K562 (cell line): ENCODE measurements at regions not wholly inside any gene's neighbourhood (a gene's known extent, or its start where the extent isn't known, plus 50 kb on each side); places are given as distances from the start of the nearest gene placed in this dataset.

ENCODE experiments used
- ATAC-seq: fragments of 200-7000 bp; cut with Tn5 transposase; 3 replicates; pipeline ENCODE4 v1.9.1; 2020; ENCODE audit warnings: moderate library complexity
- BruUV-seq: library from RNA; stranded (reverse); fragments of 400-500 nt; replicated peaks from 2 replicates; lab custom pipeline; 2021; lab: Mats Ljungman, UMichigan
- CTCF ChIA-PET: fragments of 300-600 bp; formaldehyde crosslinking; extraction: SDS; loops from one replicate; lab custom pipeline; 2021; ENCODE audit warnings: low intra/inter-chr PET ratio; lab: Yijun Ruan, JAX
- POLR2A ChIA-PET: fragments of 300-600, 350-650 bp; sonication (Branson Sonifier 250); formaldehyde crosslinking; extraction: SDS; loops from one replicate; lab custom pipeline; 2021; ENCODE audit warnings: antibody characterized with exemption, inconsistent platforms; lab: Yijun Ruan, JAX
- DNase-seq, 4 experiments: peaks; one replicate each; pipeline versions ENCODE4 v3.0.0 to v3.0.0-alpha.2; 2011 to 2018; ENCODE audit warnings: low spot score in 3 of 4, mixed read lengths in 3 of 4; ENCODE audit errors: extremely low read depth in 1 of 4
- FAIRE-seq: peaks from 2 replicates; lab custom pipeline; 2011; peaks lifted over from hg19 to GRCh38; lab: Jason Lieb, UNC
- H2AFZ ChIP-seq: 2 replicates; pipeline ENCODE4 v1.6.0; 2011; ENCODE audit warnings: low read depth, low read length, control low read depth, inconsistent platforms
- H3K27ac ChIP-seq: fragments of 200-600 bp; 3 replicates; pipeline ENCODE4 v1.8.0; 2011; ENCODE audit warnings: low read depth, mild to moderate bottlenecking, control low read depth, inconsistent platforms, low read length, moderate library complexity, mixed read lengths; ENCODE audit errors: extremely low read depth
- H3K27me3 ChIP-seq, 2 experiments: fragments of 300-600 bp in 1 of 2; 2 replicates in 1 of 2; 3 replicates in 1 of 2; pipeline versions ENCODE4 v1.6.0 to v1.8.0; 2011; ENCODE audit warnings: inconsistent platforms in 2 of 2, low read length in 2 of 2, mild to moderate bottlenecking in 1 of 2, mixed read lengths in 1 of 2, moderate library complexity in 1 of 2; ENCODE audit not compliant: control insufficient read depth in 2 of 2, insufficient read depth in 2 of 2
- H3K36me3 ChIP-seq: fragments of 300-600 bp; 3 replicates; pipeline ENCODE4 v1.8.0; 2011; ENCODE audit warnings: mild to moderate bottlenecking, low read length, inconsistent platforms; ENCODE audit not compliant: control insufficient read depth, insufficient read depth
- H3K4me1 ChIP-seq, 2 experiments: fragments of 200-600 bp in 1 of 2; replicated peaks in 1 of 2; 2 replicates in 1 of 2; 3 replicates in 1 of 2; pipeline versions ENCODE4 v1.5.1 to v1.8.0; 2011; ENCODE audit warnings: inconsistent platforms in 2 of 2, low read length in 2 of 2, mild to moderate bottlenecking in 1 of 2, mixed read lengths in 1 of 2, moderate library complexity in 1 of 2; ENCODE audit not compliant: control insufficient read depth in 2 of 2, insufficient read depth in 2 of 2
- H3K4me2 ChIP-seq: 2 replicates; pipeline ENCODE4 v1.6.1; 2011; ENCODE audit warnings: low read length, control low read depth, inconsistent platforms, mixed read lengths; ENCODE audit not compliant: insufficient read depth
- H3K4me3 ChIP-seq: fragments of 200-600 bp; sonication (generic), shearing (Covaris generic); 2 replicates; pipeline ENCODE4 v1.5.1; 2016; ENCODE audit warnings: control low read depth, inconsistent platforms
- H3K79me2 ChIP-seq: fragments of 200-600 bp; 3 replicates; pipeline ENCODE4 v1.8.0; 2011; ENCODE audit warnings: low read length, inconsistent platforms; ENCODE audit not compliant: control insufficient read depth, insufficient read depth
- H3K9ac ChIP-seq, 2 experiments: 2 replicates each; pipeline versions ENCODE4 v1.6.0 to v1.6.1; 2011; ENCODE audit warnings: low read depth in 2 of 2, low read length in 2 of 2, control low read depth in 1 of 2, inconsistent platforms in 1 of 2, mild to moderate bottlenecking in 1 of 2, mixed read lengths in 1 of 2; ENCODE audit not compliant: insufficient read depth in 1 of 2
- H3K9me1 ChIP-seq: one replicate; pipeline ENCODE4 v1.6.0; 2011; ENCODE audit warnings: inconsistent platforms, mild to moderate bottlenecking, low read length, moderate library complexity; ENCODE audit not compliant: control insufficient read depth, insufficient read depth
- H3K9me3 ChIP-seq: replicated peaks from 2 replicates; pipeline ENCODE4 v1.5.1; 2011; ENCODE audit warnings: low read depth, low read length, inconsistent platforms; ENCODE audit not compliant: control insufficient read depth, insufficient read depth
- H4K20me1 ChIP-seq: replicated peaks from 2 replicates; pipeline ENCODE4 v1.6.1; 2011; ENCODE audit warnings: low read length, inconsistent platforms, mixed read lengths; ENCODE audit not compliant: control insufficient read depth, insufficient read depth
- CCAR2 ChIP-seq: fragments of 200-400 bp; formaldehyde crosslinking; IDR thresholded peaks from 2 replicates; pipeline ENCODE4 v1.6.1; 2017; ENCODE audit warnings: mild to moderate bottlenecking, low read depth, low read length
- DNMT1 ChIP-seq: fragments of 450-650 bp; IDR thresholded peaks from 2 replicates; pipeline ENCODE4 v1.6.1; 2016; ENCODE audit warnings: antibody characterized with exemption, mild to moderate bottlenecking
- HCFC1 ChIP-seq: IDR thresholded peaks from 2 replicates; pipeline ENCODE4 v1.6.1; 2012; ENCODE audit warnings: low read depth, low read length, improper control_type of control experiment
- MNT ChIP-seq, 2 experiments: fragments of 450-650 bp; conservative IDR thresholded peaks; 2 replicates each; pipeline ENCODE4 v1.6.1; 2017; ENCODE audit warnings: mild to moderate bottlenecking in 2 of 2, moderate library complexity in 2 of 2
- NCOA6 ChIP-seq: fragments of 450-650 bp; IDR thresholded peaks from 2 replicates; pipeline ENCODE4 v1.6.1; 2017; ENCODE audit warnings: mild to moderate bottlenecking
- NCOR1 ChIP-seq: fragments of 450-650 bp; IDR thresholded peaks from 2 replicates; pipeline ENCODE4 v1.6.1; 2016; ENCODE audit warnings: mild to moderate bottlenecking, moderate library complexity
- ZNF311 ChIP-seq: fragments of 250-450 bp; sonication (Bioruptor Pico); IDR thresholded peaks from 2 replicates; pipeline ENCODE4 v1.4.0; 2020; ENCODE audit warnings: mild to moderate bottlenecking, moderate library complexity
- ZNF512 ChIP-seq: IDR thresholded peaks from 2 replicates; pipeline ENCODE4 v1.6.1; 2016; ENCODE audit warnings: missing genetic modification characterization, missing compliant biosample characterization
- WGBS: fragments of 100-300 bp; shearing (Covaris generic); methylation state at CpG from one replicate; pipeline ENCODE4 v1.1.6; 2016; ENCODE audit warnings: low coverage, mixed read lengths; ENCODE audit not compliant: insufficient coverage; ENCODE audit errors: missing lambda C conversion rate; 5-methylcytosine and 5-hydroxymethylcytosine counted together
- in situ Hi-C: fragments of 300-500 bp; cut with MboI; formaldehyde crosslinking; loops from 4 replicates; pipeline ENCODE4 v1.15.0; 2018; ENCODE audit warnings: inconsistent platforms, mixed read lengths
- intact Hi-C: fragments of 100-400 bp; cut with micrococcal nuclease; formaldehyde crosslinking; loops from 2 replicates; pipeline ENCODE4 v1.14.2; 2022

GRCh38 chr16:6035161-6035560 lies 937.6 kb upstream of the EEF2KMT start:
- ChIA-PET POLR2A (interaction anchor here (0.5 kb wide), 1 partner anchor 831 kb away, joined by 3 read pairs; no protein-coding TSS in a partner anchor), CTCF (no interaction called here)
- H3K27me3 ChIP-seq, result peaks cover 0 to 9% of the 10 kb centered on the region in 2 experiments; a peak in 1 of 5 replicates
- no peak overlapping the region for H3K9ac ChIP-seq
- H3K4me3 ChIP-seq, result no peak overlapping the region
- H3K79me2 ChIP-seq, result no peaks in the 10 kb centered on the region
- H3K27ac ChIP-seq, result no peak overlapping the region
- no peaks in the 10 kb centered on the region for H4K20me1 ChIP-seq
- no peak overlapping the region for H3K4me2 ChIP-seq
- ATAC-seq (no peak), FAIRE-seq (no peak), DNase-seq (no peak)
- no peak overlapping the region for H2AFZ ChIP-seq
- in situ Hi-C loops, result no loop called here
- TF ChIP-seq ZNF311 (CRISPR knock-in tag) (no peak), HCFC1 (no peak), ZNF512 (tag) (no peak), DNMT1 (no peak), NCOA6 (no peak)
- no peaks in the 10 kb centered on the region for H3K36me3 ChIP-seq
- 0% methylated on average over 6 of the region's 6 CpGs for WGBS
- no peaks in the 10 kb centered on the region for H3K9me1 ChIP-seq
- BruUV-seq, result no TSS peak
- no peaks in the 10 kb centered on the region for H3K4me1 ChIP-seq
- no peaks in the 10 kb centered on the region for H3K9me3 ChIP-seq
- intact Hi-C loops, result no loop called here

GRCh38 chr16:6034511-6034910 lies 936.9 kb upstream of the EEF2KMT start:
- DNase-seq (no peak), ATAC-seq (no peak), FAIRE-seq (no peak)
- Histone ChIP-seq H3K79me2 (no peaks in the 10 kb centered on the region), H3K4me3 (no peak overlapping the region), H3K36me3 (no peaks in the 10 kb centered on the region), H3K9me1 (no peaks in the 10 kb centered on the region), H2AFZ (no peak overlapping the region), H3K27ac (no peak overlapping the region), H3K9me3 (no peaks in the 10 kb centered on the region), H3K9ac (no peak overlapping the region), H3K4me1 (no peaks in the 10 kb centered on the region), H4K20me1 (no peaks in the 10 kb centered on the region), H3K4me2 (no peak overlapping the region), H3K27me3 (peaks cover 0 to 9% of the 10 kb centered on the region in 2 experiments; a peak in 1 of 5 replicates)
- ChIA-PET POLR2A (no interaction called here), CTCF (no interaction called here)
- in situ Hi-C loops (no loop called here), intact Hi-C loops (no loop called here)
- BruUV-seq, result no TSS peak
- WGBS, result 0% methylated on average over 4 of the region's 4 CpGs
- TF ChIP-seq CCAR2 (no peak), MNT (conservative IDR thresholded peaks at IDR 0.05) (no peak), NCOR1 (no peak)
